ENCODE measurements at regions not wholly inside any gene's neighbourhood (a gene's known extent, or its start where the extent isn't known, plus 50 kb on each side); places are given as distances from the start of the nearest gene placed in this dataset.

DNA sequence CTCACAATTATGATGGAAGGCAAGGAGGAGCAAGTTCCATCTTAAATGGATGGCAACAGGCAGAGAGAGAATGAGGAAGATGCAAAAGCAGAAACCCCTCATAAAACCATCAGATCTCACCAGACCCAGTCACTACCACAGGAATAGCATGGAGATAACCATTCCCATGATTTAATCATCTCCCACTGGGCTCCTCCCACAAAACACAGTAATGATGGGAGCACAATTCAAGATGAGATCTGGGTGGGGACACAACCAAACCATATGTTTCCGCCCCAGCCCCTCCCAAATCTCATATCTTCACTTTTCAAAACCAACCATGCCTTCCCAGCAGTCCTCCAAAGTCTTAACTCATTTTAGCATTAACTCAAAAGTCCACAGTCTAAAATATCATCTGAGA lies 304.0 kb downstream of the TUSC1 start:
- no peak for DNase-seq
- intact Hi-C loops (cut with DNase I) = no loop called here
- 74 to 83% (median 79%) methylated on average over 1 of the region's 1 CpG for WGBS, 3 donors
- H3K27ac ChIP-seq = no peak overlapping the region
- H3K4me1 ChIP-seq (ENCODE audit: insufficient read depth) = no peaks in the 10 kb centered on the region
- TF ChIP-seq, protein P1, sequence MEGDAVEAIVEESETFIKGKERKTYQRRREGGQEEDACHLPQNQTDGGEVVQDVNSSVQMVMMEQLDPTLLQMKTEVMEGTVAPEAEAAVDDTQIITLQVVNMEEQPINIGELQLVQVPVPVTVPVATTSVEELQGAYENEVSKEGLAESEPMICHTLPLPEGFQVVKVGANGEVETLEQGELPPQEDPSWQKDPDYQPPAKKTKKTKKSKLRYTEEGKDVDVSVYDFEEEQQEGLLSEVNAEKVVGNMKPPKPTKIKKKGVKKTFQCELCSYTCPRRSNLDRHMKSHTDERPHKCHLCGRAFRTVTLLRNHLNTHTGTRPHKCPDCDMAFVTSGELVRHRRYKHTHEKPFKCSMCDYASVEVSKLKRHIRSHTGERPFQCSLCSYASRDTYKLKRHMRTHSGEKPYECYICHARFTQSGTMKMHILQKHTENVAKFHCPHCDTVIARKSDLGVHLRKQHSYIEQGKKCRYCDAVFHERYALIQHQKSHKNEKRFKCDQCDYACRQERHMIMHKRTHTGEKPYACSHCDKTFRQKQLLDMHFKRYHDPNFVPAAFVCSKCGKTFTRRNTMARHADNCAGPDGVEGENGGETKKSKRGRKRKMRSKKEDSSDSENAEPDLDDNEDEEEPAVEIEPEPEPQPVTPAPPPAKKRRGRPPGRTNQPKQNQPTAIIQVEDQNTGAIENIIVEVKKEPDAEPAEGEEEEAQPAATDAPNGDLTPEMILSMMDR (IDR thresholded peaks at IDR 0.05) = no peak
- H3K36me3 ChIP-seq = no peaks in the 10 kb centered on the region
- no peaks in the 10 kb centered on the region for H3K27me3 ChIP-seq
- no peak overlapping the region for H3K4me3 ChIP-seq
- H3K9me3 ChIP-seq = no peaks in the 10 kb centered on the region

DNA sequence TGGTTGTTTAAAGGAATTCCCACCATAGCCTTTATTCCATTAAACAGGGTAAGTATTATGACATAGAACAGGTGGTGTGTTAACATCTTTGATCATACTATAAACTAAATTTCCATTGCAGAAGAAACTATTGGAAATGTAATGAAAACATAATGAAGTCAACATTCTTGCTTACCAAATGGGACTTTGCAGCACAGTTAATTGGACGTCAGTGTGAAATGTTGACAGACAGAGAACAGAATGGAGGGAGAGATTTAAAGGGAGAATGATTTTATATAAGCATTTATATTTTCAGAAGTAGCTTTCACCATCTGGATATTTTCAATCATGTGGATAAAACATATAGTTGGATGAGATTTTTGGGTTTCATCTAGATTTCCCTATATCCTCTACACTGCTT lies 311.3 kb downstream of the TUSC1 start:
- WGBS, 3 donors = 37 to 58% (median 48%) methylated on average over 1 of the region's 1 CpG
- H3K27me3 ChIP-seq = no peaks in the 10 kb centered on the region
- no peak overlapping the region for H3K4me3 ChIP-seq
- no peak overlapping the region for H3K27ac ChIP-seq
- no peaks in the 10 kb centered on the region for H3K36me3 ChIP-seq
- intact Hi-C loops (cut with DNase I) = no loop called here
- no peaks in the 10 kb centered on the region for H3K9me3 ChIP-seq
- TF ChIP-seq POLR2A (IDR thresholded peaks at IDR 0.05) (no peak), EP300 (IDR thresholded peaks at IDR 0.05) (no peak)
- TF ChIP-seq, protein P1 (IDR thresholded peaks at IDR 0.05) = no peak
- H3K4me1 ChIP-seq (ENCODE audit: insufficient read depth) = no peaks in the 10 kb centered on the region
- no peak for DNase-seq

DNA sequence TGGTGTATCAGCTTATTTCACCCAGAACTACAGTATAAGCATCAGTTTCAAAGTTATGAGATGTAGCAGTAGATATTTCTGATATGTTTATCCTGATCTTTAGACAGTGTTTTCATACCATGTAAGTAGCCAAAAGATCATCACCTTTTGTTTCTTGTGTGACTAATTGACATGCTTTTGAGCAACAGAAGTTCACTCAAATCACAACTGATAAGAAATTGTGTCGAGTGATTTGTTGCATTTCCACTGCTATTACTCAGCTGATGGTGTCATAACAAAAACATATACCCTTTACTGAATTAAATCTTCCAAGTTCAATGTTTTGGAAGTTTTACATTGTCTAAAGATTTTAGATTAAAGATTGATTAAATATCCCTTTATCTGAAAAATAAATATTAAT lies 324.5 kb downstream of the TUSC1 start:
- no peak for DNase-seq
- 36 to 71% (median 44%) methylated on average over 1 of the region's 1 CpG for WGBS, 3 donors
- Histone ChIP-seq H3K27me3 (no peaks in the 10 kb centered on the region), H3K4me3 (no peak overlapping the region), H3K27ac (no peak overlapping the region), H3K4me1 (ENCODE audit: insufficient read depth) (no peaks in the 10 kb centered on the region), H3K36me3 (no peaks in the 10 kb centered on the region), H3K9me3 (no peaks in the 10 kb centered on the region)
- TF ChIP-seq, protein P1 (IDR thresholded peaks at IDR 0.05) = no peak
- TF ChIP-seq EP300 (IDR thresholded peaks at IDR 0.05) (no peak), POLR2A (IDR thresholded peaks at IDR 0.05) (no peak)
- intact Hi-C loops (cut with DNase I) = no loop called here

DNA sequence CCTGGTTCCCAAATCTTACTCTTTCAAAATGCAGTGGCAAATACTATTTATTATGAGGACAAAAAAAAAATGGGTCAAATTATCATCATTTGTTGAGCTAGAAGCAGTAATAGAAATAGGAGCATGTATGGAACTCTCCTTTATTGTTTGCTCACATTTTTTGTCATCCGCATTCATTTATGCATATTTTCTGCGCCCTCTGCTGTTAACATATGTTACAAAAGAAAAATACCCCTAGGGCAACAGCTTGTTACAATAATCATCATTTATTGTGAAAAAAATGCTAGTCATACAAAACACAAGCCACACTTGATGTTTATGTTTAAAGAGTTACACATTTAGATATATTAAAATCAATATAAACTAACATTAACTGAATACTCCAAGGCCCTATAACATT lies 328.2 kb downstream of the TUSC1 start:
- DNase-seq = no peak
- intact Hi-C loops (cut with DNase I) = no loop called here
- Histone ChIP-seq H3K9me3 (no peaks in the 10 kb centered on the region), H3K4me1 (ENCODE audit: insufficient read depth) (no peaks in the 10 kb centered on the region), H3K36me3 (no peaks in the 10 kb centered on the region), H3K27me3 (no peaks in the 10 kb centered on the region), H3K27ac (no peak overlapping the region), H3K4me3 (no peak overlapping the region)
- WGBS, 3 donors = 91 to 92% (median 92%) methylated on average over 2 of the region's 2 CpGs
- TF ChIP-seq POLR2A (IDR thresholded peaks at IDR 0.05) = no peak
- TF ChIP-seq EP300 (IDR thresholded peaks at IDR 0.05) = no peak
- TF ChIP-seq, protein P1 (IDR thresholded peaks at IDR 0.05) = no peak

DNA sequence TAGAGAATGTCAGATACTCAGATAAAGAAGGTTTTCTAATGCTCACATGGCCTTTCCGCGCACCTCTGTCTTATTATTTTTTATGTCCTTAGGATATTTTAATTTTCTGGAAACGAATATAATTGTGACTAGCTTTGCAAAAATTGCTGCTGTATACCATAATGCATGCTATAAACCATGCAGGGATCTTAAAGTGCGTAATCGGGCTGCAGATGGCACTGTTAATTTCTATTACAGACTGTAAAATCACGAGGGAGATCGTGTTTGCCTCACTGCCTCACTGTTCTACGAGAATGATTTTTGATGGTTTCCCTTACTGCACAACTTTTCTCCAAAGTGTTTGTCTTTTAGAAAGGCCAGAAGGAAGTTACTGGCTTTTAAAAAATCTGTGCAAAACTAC lies 356.1 kb downstream of the TUSC1 start:
- DNase-seq = no peak
- H3K27me3 ChIP-seq = no peaks in the 10 kb centered on the region
- no peak overlapping the region for H3K4me3 ChIP-seq
- intact Hi-C loops (cut with DNase I) = no loop called here
- TF ChIP-seq, protein P1 (IDR thresholded peaks at IDR 0.05) = no peak
- TF ChIP-seq EP300 (IDR thresholded peaks at IDR 0.05) = no peak
- no peak for TF ChIP-seq POLR2A (IDR thresholded peaks at IDR 0.05)
- 77 to 81% (median 78%) methylated on average over 8 of the region's 8 CpGs for WGBS, 3 donors
- no peaks in the 10 kb centered on the region for H3K9me3 ChIP-seq
- H3K27ac ChIP-seq = no peak overlapping the region
- H3K4me1 ChIP-seq (ENCODE audit: insufficient read depth) = no peaks in the 10 kb centered on the region
- H3K36me3 ChIP-seq = no peaks in the 10 kb centered on the region
